Liver (tissue), 3 donors: ENCODE measurements at regions not wholly inside any gene's neighbourhood (a gene's known extent, or its start where the extent isn't known, plus 50 kb on each side); places are given as distances from the start of the nearest gene placed in this dataset.

Source experiments
- EGR1 ChIP-seq, 2 donors: IDR thresholded peaks; 2 replicates each; pipeline ENCODE4 v1.6.1; 2016 to 2018; ENCODE audit warnings: antibody characterized with exemption in 2 of 2, low read depth in 2 of 2
- HNF4G ChIP-seq: IDR thresholded peaks from 2 replicates; pipeline ENCODE4 v1.6.1; 2016; ENCODE audit warnings: antibody characterized with exemption
- JUND ChIP-seq, 2 donors: IDR thresholded peaks; 2 replicates each; pipeline ENCODE4 v1.6.1; 2016; ENCODE audit warnings: antibody characterized with exemption in 2 of 2
- RAD21 ChIP-seq, 2 donors: IDR thresholded peaks; 2 replicates each; pipeline ENCODE4 v1.6.1; 2016; ENCODE audit warnings: antibody characterized with exemption in 2 of 2, mild to moderate bottlenecking in 2 of 2
- SP1 ChIP-seq: IDR thresholded peaks from 2 replicates; pipeline ENCODE4 v1.6.1; 2018; ENCODE audit warnings: antibody characterized with exemption, mild to moderate bottlenecking
- TAF1 ChIP-seq: conservative IDR thresholded peaks from 2 replicates; pipeline ENCODE4 v1.6.1; 2016; ENCODE audit warnings: antibody characterized with exemption, mild to moderate bottlenecking
- YY1 ChIP-seq: IDR thresholded peaks from 2 replicates; pipeline ENCODE4 v1.6.1; 2016; ENCODE audit warnings: antibody characterized with exemption, mild to moderate bottlenecking
- TF ChIP-seq, protein P1 (sequence below): fragments of 150-350 bp; IDR thresholded peaks from 2 replicates; pipeline ENCODE4 v1.5.1; 2017; ENCODE audit warnings: improper control_type of control experiment, low read depth, low read length; ENCODE audit not compliant: missing input control
- TF ChIP-seq, protein P2 (sequence below): IDR thresholded peaks from 2 replicates; pipeline ENCODE4 v1.6.1; 2016; ENCODE audit warnings: antibody characterized with exemption
- TF ChIP-seq, protein P3 (sequence below): IDR thresholded peaks from 2 replicates; pipeline ENCODE4 v1.6.1; 2016; ENCODE audit warnings: antibody characterized with exemption, mild to moderate bottlenecking
- donor health status: healthy.
- donor health status: healthy.

DNA sequence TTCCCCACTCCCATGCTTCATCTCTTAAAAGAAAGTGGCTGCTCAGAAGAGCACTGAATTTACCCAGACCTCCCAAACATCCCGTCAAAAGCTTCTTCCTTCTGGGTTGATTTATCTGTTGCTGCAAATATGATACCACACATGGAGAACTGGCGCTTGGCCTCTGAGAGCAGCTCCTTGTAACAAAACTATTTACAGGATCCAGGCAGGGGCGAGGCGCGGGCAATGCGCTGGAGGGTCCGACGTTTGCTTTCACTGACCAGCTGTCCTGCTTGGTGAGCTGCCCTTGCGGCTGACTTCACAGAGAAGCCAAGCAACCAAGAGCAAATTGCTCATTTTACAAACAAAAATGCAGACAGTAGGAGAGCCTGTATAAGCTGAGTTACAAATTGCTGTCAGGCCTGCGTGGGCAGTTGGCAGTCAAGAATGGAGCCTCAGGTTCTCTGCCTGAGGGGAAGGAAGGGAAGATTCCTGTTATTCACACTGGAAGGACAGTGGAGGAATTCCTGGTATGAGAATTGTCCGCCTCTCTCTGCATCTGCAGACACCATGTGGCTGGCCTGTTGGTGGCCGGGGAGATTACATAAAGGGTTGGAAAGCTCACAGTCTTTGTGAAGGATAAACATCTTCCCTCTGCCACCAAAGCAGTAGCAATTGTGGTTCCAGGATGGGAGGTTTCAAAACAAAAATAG, 192.2 kb upstream of the LEF1 start:
- TF ChIP-seq, protein P1, sequence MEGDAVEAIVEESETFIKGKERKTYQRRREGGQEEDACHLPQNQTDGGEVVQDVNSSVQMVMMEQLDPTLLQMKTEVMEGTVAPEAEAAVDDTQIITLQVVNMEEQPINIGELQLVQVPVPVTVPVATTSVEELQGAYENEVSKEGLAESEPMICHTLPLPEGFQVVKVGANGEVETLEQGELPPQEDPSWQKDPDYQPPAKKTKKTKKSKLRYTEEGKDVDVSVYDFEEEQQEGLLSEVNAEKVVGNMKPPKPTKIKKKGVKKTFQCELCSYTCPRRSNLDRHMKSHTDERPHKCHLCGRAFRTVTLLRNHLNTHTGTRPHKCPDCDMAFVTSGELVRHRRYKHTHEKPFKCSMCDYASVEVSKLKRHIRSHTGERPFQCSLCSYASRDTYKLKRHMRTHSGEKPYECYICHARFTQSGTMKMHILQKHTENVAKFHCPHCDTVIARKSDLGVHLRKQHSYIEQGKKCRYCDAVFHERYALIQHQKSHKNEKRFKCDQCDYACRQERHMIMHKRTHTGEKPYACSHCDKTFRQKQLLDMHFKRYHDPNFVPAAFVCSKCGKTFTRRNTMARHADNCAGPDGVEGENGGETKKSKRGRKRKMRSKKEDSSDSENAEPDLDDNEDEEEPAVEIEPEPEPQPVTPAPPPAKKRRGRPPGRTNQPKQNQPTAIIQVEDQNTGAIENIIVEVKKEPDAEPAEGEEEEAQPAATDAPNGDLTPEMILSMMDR, result no peak
- TF ChIP-seq HNF4G (no peak), RAD21 (IDR thresholded peaks at IDR 0.05) (no peak), YY1 (no peak), EGR1 (IDR thresholded peaks at IDR 0.05; ENCODE audit: low read depth in 2 of 2) (no peak), SP1 (no peak), JUND (IDR thresholded peaks at IDR 0.05) (no peak), TAF1 (no peak)
- TF ChIP-seq, protein P2, sequence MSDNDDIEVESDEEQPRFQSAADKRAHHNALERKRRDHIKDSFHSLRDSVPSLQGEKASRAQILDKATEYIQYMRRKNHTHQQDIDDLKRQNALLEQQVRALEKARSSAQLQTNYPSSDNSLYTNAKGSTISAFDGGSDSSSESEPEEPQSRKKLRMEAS, result no peak
- TF ChIP-seq, protein P3, sequence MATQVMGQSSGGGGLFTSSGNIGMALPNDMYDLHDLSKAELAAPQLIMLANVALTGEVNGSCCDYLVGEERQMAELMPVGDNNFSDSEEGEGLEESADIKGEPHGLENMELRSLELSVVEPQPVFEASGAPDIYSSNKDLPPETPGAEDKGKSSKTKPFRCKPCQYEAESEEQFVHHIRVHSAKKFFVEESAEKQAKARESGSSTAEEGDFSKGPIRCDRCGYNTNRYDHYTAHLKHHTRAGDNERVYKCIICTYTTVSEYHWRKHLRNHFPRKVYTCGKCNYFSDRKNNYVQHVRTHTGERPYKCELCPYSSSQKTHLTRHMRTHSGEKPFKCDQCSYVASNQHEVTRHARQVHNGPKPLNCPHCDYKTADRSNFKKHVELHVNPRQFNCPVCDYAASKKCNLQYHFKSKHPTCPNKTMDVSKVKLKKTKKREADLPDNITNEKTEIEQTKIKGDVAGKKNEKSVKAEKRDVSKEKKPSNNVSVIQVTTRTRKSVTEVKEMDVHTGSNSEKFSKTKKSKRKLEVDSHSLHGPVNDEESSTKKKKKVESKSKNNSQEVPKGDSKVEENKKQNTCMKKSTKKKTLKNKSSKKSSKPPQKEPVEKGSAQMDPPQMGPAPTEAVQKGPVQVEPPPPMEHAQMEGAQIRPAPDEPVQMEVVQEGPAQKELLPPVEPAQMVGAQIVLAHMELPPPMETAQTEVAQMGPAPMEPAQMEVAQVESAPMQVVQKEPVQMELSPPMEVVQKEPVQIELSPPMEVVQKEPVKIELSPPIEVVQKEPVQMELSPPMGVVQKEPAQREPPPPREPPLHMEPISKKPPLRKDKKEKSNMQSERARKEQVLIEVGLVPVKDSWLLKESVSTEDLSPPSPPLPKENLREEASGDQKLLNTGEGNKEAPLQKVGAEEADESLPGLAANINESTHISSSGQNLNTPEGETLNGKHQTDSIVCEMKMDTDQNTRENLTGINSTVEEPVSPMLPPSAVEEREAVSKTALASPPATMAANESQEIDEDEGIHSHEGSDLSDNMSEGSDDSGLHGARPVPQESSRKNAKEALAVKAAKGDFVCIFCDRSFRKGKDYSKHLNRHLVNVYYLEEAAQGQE, result no peak
